Tibial artery (tissue), 4 donors: ENCODE measurements at regions not wholly inside any gene's neighbourhood (a gene's known extent, or its start where the extent isn't known, plus 50 kb on each side); places are given as distances from the start of the nearest gene placed in this dataset.

ENCODE experiments used
- DNase-seq, 2 donors: peaks; one replicate each; pipeline ENCODE4 v3.0.0-alpha.2; 2019
- H3K27ac ChIP-seq, 2 donors: fragments of 200-600 bp; sonication (generic) in 1 of 2; 1 replicate in 1 of 2; 2 replicates in 1 of 2; pipeline ENCODE4 v1.5.1; 2018 to 2019; ENCODE audit warnings: mild to moderate bottlenecking in 1 of 2
- H3K27me3 ChIP-seq, 2 donors: fragments of 200-600 bp; sonication (generic) in 1 of 2; one replicate each; pipeline versions ENCODE4 v1.5.1 to v1.6.0; 2016 to 2019
- H3K36me3 ChIP-seq, 3 donors: fragments of 200-600 bp; sonication (generic) in 2 of 3; one replicate each; pipeline ENCODE4 v1.5.1; 2016 to 2019; ENCODE audit warnings: mild to moderate bottlenecking in 2 of 3
- H3K4me1 ChIP-seq, 4 donors: fragments of 200-600 bp; sonication (generic) in 2 of 4; 1 replicate in 3 of 4; 2 replicates in 1 of 4; pipeline ENCODE4 v1.5.1; 2016 to 2019
- H3K4me3 ChIP-seq, 2 donors: fragments of 200-600 bp; sonication (generic) in 1 of 2; 1 replicate in 1 of 2; 2 replicates in 1 of 2; pipeline ENCODE4 v1.5.1; 2018 to 2019; ENCODE audit warnings: mild to moderate bottlenecking in 2 of 2
- H3K9me3 ChIP-seq, 3 donors: fragments of 200-600 bp; sonication (generic) in 1 of 3; one replicate each; pipeline ENCODE4 v1.5.1; 2016 to 2019
- intact Hi-C: fragments of 100-400 bp; cut with DNase I; formaldehyde crosslinking; loops from one replicate; pipeline ENCODE4 v1.15.0; 2023; ENCODE audit warnings: low total_unique reads
- TF ChIP-seq, protein P1 (sequence below), 2 experiments: fragments of 200-600 bp in 1 of 2; fragments of 450-650 bp in 1 of 2; IDR thresholded peaks; one replicate each; pipeline ENCODE4 v1.5.1; 2017 to 2019; ENCODE audit warnings: antibody characterized with exemption in 2 of 2, mild to moderate bottlenecking in 1 of 2, moderate library complexity in 1 of 2

DNA sequence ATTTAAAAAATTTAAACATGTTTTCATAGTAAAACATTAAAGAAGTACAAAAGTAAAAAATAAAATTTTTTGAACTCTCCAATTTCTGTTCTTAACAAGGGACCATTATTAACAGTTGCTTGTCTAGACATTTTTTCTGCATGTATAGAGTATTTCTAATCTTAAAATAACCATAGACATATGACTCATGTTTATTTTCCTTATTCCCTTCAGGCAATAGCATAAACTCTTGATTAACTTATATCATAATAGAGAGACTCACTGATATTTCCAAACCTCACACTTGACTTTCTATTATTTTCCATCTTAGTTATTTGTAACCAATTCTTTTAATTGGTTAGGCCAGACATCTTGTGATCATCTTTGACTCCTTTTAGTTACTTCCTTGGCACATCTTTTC, 325.6 kb upstream of the SOX14 start:
- no peaks in the 10 kb centered on the region for H3K36me3 ChIP-seq
- no peak for DNase-seq
- H3K4me1 ChIP-seq = no peaks in the 10 kb centered on the region
- H3K27me3 ChIP-seq = no peaks in the 10 kb centered on the region
- no peaks in the 10 kb centered on the region for H3K9me3 ChIP-seq
- TF ChIP-seq, protein P1, sequence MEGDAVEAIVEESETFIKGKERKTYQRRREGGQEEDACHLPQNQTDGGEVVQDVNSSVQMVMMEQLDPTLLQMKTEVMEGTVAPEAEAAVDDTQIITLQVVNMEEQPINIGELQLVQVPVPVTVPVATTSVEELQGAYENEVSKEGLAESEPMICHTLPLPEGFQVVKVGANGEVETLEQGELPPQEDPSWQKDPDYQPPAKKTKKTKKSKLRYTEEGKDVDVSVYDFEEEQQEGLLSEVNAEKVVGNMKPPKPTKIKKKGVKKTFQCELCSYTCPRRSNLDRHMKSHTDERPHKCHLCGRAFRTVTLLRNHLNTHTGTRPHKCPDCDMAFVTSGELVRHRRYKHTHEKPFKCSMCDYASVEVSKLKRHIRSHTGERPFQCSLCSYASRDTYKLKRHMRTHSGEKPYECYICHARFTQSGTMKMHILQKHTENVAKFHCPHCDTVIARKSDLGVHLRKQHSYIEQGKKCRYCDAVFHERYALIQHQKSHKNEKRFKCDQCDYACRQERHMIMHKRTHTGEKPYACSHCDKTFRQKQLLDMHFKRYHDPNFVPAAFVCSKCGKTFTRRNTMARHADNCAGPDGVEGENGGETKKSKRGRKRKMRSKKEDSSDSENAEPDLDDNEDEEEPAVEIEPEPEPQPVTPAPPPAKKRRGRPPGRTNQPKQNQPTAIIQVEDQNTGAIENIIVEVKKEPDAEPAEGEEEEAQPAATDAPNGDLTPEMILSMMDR (IDR thresholded peaks at IDR 0.05) = no peak
- intact Hi-C loops = no loop called here
- no peak overlapping the region for H3K4me3 ChIP-seq
- H3K27ac ChIP-seq = no peak overlapping the region

DNA sequence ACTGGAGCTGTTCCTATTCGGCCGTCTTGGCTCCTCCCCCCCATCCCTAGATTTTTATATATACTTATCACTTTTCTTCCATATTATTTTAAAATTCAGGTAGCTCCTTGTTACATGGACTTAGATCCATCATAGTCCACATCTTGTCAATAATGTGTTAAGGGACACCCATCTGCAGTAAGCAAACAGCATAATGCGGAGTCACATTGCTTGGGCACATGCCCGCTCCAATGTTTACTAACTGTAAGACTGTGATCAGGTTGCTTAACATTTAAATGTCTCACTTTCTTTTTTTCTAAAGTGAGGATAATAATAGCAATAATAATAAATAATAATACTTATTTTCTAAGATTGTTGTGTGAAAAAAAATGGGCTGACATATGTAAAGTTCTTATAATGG, 303.2 kb upstream of the SOX14 start:
- TF ChIP-seq, protein P1 (IDR thresholded peaks at IDR 0.05) = no peak
- Histone ChIP-seq H3K36me3 (no peaks in the 10 kb centered on the region), H3K27ac (no peak overlapping the region), H3K27me3 (no peaks in the 10 kb centered on the region), H3K4me3 (no peak overlapping the region), H3K9me3 (no peaks in the 10 kb centered on the region), H3K4me1 (no peaks in the 10 kb centered on the region)
- intact Hi-C loops = no loop called here
- DNase-seq = no peak

DNA sequence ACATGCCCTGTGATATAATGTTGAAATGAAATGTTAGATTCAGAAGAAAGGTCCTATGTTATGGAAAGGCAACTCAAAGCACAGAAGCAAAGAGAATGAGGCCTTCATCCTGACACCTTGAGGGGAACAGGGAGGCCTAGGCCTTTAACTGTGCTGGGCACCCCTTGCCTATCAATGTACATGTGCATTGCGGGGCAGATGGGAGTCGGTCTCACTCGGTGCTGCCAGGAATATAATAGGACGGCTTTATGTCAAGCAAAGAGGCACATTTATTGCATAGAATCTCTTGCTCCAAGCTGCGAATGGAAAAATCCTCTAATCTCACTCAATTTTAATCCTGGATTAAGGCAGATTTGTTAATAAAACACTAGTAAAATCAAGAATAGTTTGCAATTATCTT, 301.0 kb upstream of the SOX14 start:
- TF ChIP-seq, protein P1 (IDR thresholded peaks at IDR 0.05) = no peak
- intact Hi-C loops = no loop called here

DNA sequence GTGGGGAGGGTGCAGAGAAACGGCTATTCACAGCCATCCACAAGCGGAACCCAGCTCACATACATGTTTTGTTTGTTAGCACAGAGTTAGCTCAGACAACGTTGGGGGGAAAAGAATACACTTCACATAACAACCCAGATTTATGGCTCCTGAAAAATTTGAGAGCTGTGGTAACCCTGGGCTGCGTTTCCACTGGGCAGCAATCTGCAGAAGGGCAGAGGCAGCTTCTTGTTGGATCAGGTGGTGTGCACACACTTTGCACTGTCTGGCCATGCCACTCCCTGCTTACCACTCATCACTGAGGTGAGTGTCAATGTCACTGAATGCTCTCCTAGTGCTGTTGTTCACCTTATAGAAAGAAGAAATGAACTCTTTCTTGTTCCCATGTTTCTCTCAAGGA, 299.8 kb upstream of the SOX14 start:
- Histone ChIP-seq H3K27me3 (no peaks in the 10 kb centered on the region), H3K27ac (no peak overlapping the region), H3K36me3 (no peaks in the 10 kb centered on the region), H3K4me1 (no peaks in the 10 kb centered on the region), H3K9me3 (no peaks in the 10 kb centered on the region), H3K4me3 (no peak overlapping the region)
- TF ChIP-seq, protein P1 (IDR thresholded peaks at IDR 0.05) = no peak
- no peak for DNase-seq
- intact Hi-C loops = no loop called here

More for the DNA sequence above, 301.0 kb upstream of the SOX14 start:
- DNase-seq = no peak
- Histone ChIP-seq H3K27me3 (no peaks in the 10 kb centered on the region), H3K36me3 (no peaks in the 10 kb centered on the region), H3K27ac (no peak overlapping the region), H3K4me3 (no peak overlapping the region), H3K4me1 (no peaks in the 10 kb centered on the region), H3K9me3 (no peaks in the 10 kb centered on the region)

DNA sequence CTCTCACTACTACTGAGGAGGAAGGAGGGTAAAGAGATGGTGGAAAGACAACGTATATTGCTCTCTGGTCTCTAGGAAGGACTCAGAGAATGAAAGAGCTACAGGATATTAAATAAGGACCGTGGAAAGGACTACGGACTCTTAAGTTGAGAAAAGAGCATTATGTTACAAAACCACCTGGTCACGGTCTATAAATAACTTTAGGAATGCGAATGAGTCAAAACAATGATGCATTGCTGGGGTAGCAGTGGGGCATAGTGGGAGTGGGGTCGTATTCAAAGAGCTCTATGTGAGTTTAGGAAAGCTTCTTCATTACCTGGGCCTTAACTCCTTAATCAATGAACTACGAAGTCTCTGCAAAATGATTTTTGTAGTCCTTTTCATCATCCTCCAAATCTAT, 295.7 kb upstream of the SOX14 start:
- intact Hi-C loops = no loop called here
- H3K27ac ChIP-seq = no peak overlapping the region
- H3K27me3 ChIP-seq = no peaks in the 10 kb centered on the region
- no peaks in the 10 kb centered on the region for H3K36me3 ChIP-seq
- TF ChIP-seq, protein P1 (IDR thresholded peaks at IDR 0.05) = no peak
- no peaks in the 10 kb centered on the region for H3K4me1 ChIP-seq
- no peaks in the 10 kb centered on the region for H3K9me3 ChIP-seq
- no peak overlapping the region for H3K4me3 ChIP-seq
- no peak for DNase-seq

DNA sequence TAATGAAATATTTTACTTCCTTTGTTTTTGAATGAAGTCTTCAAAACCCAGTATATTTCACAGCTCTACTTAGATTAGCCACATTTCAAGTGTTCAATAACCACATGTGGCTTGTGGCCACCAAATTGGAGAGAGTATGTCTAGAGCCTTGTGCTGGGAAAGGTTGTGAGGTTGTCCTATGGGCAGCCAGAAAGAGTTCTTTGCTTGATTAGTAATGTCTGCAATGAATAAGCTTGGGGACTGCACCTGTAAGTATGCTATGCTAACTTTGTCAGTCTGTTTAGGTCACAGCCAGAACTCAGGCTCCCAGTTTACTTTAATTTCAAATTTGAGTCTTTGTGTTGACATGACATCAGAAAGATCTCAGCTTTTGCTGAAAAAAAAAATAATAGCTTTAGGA, 294.9 kb upstream of the SOX14 start:
- Histone ChIP-seq H3K27ac (no peak overlapping the region), H3K27me3 (no peaks in the 10 kb centered on the region), H3K9me3 (no peaks in the 10 kb centered on the region), H3K4me1 (no peaks in the 10 kb centered on the region), H3K36me3 (no peaks in the 10 kb centered on the region), H3K4me3 (no peak overlapping the region)
- TF ChIP-seq, protein P1 (IDR thresholded peaks at IDR 0.05) = no peak
- no peak for DNase-seq
- intact Hi-C loops = no loop called here
